GM19238 (cell line): ENCODE measurements at regions not wholly inside any gene's neighbourhood (a gene's known extent, or its start where the extent isn't known, plus 50 kb on each side); places are given as distances from the start of the nearest gene placed in this dataset.
"Not testable (repeated sequence)": the region's sequence is repeated elsewhere in the genome, so short reads cannot be mapped to it uniquely, and the experiment has no call there.

Experiments used
- DNase-seq: peaks from one replicate; pipeline ENCODE4 v3.0.0; 2011; ENCODE audit warnings: low spot score; ENCODE audit not compliant: insufficient read length

DNA sequence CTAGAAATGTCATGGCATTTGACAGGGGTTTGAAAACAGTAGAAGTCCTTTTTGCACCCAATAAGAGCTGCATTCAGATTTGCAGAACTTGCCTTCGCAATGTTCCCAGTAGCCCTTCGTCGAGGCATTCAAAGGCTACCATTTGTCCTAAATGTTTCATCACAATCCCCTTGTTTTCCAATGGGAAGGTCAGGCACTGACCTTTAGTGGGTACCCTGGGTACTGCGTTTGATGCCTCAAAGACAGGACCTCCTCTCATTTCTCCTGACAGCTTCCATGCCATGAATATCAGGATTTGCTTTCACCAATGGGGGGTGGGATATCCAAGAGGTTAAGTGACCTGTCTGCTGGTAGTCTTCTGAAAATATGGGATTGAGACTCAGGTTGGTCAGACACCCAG lies 1063.1 kb downstream of the BCL11B start:
- DNase-seq, result no peak

DNA sequence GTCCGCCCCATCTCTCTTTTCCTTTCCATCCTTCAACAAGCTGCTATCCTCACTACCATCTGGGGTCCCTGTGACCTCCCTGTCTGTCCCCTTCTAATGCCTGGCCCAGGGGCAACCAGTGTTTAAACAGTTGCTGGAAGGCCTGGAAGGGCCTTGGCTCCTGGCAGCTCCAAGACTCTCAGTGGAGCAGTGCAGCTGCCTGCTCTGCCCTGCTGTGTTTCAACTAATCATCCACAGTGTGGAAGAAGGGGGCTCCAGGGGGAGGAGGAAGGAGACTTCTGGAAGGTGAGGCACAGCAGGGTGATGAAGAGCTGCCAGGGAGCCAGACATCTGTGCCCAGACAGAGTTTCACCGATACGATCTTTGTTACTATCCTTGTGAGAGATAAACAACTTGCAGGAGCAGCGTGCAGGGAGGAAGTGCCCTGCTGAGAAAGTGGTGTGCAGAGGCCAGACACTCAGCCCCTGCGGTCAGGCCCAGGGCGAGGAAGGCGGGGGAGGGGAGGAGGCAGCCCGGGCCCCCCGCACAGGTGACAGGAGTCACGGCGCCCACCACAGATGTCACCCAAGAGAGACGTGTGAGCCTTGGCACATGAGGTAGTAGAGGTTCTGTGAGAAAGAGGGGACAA lies 1061.8 kb downstream of the BCL11B start:
- no peak for DNase-seq

GRCh38 chr14:98217530-98217929 lies 1054.5 kb downstream of the BCL11B start:
- no peak for DNase-seq

DNA sequence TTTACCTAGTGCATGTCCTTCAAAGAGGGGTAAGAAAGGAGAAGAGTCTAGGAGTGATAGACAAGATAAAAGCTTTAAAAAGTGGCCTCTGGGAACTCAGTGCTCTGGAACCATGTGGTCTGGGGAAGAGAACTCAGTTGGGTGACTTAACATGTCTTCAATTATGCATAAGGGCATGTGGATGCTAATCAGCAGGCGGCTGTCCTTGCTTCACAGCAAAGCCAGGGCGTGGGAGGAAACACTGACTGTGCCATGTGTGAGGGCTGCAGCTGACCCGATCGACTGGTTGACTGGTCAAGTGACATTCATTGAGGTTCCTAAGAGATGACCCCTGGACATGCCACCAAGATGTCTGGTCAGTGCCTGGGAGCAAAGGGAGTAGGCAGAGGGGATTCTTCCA lies 1053.8 kb downstream of the BCL11B start:
- no peak for DNase-seq

DNA sequence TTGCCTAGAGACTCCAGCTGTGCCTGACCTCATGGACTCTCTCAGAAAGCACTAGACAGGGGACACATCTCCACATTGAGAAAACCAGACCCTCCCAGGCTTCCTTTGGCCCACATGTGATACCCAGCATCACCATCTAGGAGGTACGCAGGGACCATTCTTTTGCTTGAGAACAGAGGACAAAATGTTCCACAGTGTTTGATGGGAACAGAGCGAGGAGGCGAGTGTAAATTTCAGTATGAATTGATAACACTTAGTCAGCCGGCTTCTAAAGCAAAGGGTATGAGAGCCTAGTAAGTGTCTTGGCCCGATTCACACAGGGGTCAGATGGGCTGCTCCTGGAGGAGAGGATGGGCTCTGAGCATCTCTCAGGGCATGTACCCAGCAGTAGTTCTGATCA lies 1052.4 kb downstream of the BCL11B start:
- no peak for DNase-seq

GRCh38 chr14:98223106-98223505 lies 1048.9 kb downstream of the BCL11B start:
- DNase-seq, result no peak

GRCh38 chr14:98223710-98224109 lies 1048.3 kb downstream of the BCL11B start:
- DNase-seq, result not testable (repeated sequence)

DNA sequence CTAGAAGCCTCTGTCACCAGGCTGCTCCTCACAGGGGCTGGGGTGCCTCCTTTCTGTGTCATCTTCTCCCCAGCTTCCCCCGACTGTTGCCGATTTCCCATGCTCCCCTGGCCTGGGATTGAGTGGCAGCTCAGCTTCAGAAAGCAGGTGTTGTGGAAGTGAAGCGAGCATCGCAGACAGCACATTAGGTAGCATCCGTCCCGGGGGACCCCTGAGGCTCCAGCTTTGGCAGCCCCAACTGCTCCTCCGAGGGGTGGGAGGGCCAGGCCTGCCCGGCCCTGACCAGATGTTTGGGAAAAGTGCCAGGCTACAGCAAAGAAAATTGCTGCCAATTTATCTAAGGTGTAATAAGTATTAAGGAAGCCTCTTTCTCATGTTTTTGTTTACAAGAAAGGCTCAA lies 1045.6 kb downstream of the BCL11B start:
- no peak for DNase-seq

- no peak for DNase-seq
These were observed 1044.8 kb downstream of the BCL11B start for GRCh38 chr14:98227000-98227726.

GRCh38 chr14:98227727-98228111 lies 1044.3 kb downstream of the BCL11B start:
- no peak for DNase-seq

DNA sequence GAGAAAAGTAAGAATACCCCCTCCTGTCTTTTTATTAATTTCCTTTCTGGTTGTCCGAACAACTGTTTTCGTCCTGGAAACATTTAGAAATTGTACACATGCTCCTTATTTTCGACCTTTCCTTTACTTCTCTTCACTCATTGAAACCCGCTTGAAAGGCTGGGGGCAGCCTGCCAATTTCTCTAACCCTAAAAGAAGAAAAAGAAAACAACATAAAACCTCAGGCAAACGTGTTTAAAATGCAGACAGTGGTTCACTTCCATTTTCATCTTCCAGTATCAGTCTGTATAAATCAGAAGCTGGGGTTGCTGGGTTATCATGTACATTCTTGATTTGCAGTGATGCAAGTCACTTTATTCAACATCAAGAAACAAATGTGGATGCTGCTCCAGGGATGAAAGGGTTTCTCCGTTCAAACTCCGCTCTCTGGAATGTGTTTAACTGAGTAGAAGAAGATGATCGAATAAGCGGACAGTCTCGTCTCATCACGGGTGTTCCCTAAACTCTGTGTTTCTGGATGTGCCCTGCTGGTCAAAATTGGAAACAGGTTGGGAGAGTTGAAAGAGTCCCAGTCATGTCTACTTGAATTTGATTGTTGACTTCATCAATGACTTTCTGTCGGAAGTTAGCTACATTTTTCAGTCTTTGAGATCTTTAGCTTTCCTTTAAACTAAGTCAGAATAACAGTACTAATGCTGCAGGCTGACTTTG lies 1042.2 kb downstream of the BCL11B start:
- no peak for DNase-seq

GRCh38 chr14:98230411-98230810 lies 1041.6 kb downstream of the BCL11B start:
- DNase-seq, result no peak

GRCh38 chr14:98231210-98231609 lies 1040.8 kb downstream of the BCL11B start:
- no peak for DNase-seq

GRCh38 chr14:98233656-98234055 lies 1038.3 kb downstream of the BCL11B start:
- no peak for DNase-seq

DNA sequence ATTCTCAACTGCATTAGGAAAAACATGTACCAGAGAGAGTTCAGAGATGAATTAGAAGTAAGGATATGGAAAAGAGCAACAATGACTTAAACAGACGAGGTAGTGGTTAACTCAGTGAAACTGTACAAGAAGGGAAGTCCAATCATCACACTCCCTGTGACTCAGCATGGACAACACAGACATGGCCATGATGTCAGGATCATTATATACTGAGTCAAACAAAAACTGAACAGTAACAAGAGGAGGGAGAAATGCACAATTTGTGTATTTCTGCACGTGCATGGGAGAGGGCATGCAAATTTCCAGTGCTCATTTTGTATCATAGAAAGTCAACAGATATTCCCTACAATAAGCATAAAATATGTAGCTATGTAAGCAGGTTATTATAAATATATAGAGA lies 1037.8 kb downstream of the BCL11B start:
- DNase-seq, result no peak

DNA sequence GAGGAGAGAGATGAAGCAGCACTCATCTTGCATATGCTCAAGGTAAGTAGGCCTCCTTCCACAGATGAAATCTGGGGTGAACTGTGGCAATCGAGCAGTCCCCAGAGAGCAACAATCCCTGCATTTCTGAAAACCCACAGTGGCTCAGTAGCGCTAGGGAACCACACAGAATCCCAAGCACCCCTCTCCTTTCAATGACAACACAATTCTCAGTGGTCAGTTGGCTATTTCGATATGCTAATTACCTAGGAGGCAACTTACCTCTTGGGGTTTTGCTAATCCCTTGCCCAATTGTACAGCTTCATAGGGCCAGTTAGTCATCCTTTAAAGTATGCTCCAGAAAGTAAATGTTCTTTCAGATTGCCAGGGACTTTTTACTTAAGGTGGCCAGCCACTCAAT lies 1035.7 kb downstream of the BCL11B start:
- no peak for DNase-seq

- no peak for DNase-seq
These were observed 1034.1 kb downstream of the BCL11B start for GRCh38 chr14:98237939-98238338.

DNA sequence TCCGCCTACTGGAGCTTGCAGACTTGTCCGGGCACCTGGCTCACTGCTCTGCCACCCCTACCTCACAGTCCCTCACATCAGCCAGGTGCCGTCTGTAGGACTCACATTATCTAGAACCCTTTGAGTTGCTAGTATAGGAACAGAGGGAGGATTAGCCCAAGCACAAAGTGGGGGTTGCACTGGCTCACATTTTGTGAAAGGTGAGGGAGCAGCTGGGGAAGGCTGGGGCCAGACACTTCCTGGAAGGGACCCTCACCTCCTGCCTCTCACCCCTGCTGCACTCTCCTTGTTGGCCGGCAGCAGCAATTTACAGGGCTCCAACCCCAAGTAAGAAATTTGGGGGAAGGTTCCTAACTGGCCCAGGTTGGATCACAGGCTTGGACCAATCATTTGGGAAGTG lies 1031.6 kb downstream of the BCL11B start:
- DNase-seq, result no peak

GRCh38 chr14:98242903-98243302 lies 1029.1 kb downstream of the BCL11B start:
- no peak for DNase-seq

GRCh38 chr14:98243332-98243731 lies 1028.7 kb downstream of the BCL11B start:
- DNase-seq, result no peak

GRCh38 chr14:98244162-98244948 lies 1027.6 kb downstream of the BCL11B start:
- DNase-seq, result no peak
